Tibial nerve (tissue), 3 donors: ENCODE measurements at regions not wholly inside any gene's neighbourhood (a gene's known extent, or its start where the extent isn't known, plus 50 kb on each side); places are given as distances from the start of the nearest gene placed in this dataset.

Source experiments
- POLR2A ChIP-seq, 2 donors: fragments of 450-650 bp; IDR thresholded peaks; one replicate each; pipeline ENCODE4 v1.6.1; 2017; ENCODE audit warnings: antibody characterized with exemption in 2 of 2, mild to moderate bottlenecking in 2 of 2, moderate library complexity in 2 of 2
- TF ChIP-seq, protein P1 (sequence below), 5 experiments: fragments of 200-600 bp in 3 of 5; fragments of 450-650 bp in 2 of 5; sonication (generic) in 3 of 5; IDR thresholded peaks; one replicate each; pipeline ENCODE4 v1.5.1; 2016 to 2019; ENCODE audit warnings: antibody characterized with exemption in 5 of 5, mild to moderate bottlenecking in 3 of 5, moderate library complexity in 2 of 5

DNA sequence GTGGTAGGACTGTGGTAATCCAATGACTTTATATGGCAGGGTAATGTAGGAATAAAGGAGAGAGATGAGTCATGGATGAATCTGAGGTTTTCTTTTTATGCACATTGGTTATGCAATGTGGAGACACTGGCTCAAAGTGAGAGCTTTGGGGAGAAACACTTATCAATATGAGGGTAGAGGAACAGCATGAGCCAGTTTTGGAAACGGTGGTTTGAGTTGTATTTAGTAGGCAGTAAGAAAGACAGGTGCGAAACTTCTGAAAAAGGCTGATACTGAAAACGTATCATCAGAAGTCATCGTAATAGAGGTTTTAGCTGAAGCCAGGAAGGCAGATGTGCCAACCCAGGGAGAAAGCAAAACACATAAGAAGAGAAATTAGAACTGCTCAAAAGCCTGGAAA is 854.8 kb upstream of the SEL1L start:
- TF ChIP-seq, protein P1, sequence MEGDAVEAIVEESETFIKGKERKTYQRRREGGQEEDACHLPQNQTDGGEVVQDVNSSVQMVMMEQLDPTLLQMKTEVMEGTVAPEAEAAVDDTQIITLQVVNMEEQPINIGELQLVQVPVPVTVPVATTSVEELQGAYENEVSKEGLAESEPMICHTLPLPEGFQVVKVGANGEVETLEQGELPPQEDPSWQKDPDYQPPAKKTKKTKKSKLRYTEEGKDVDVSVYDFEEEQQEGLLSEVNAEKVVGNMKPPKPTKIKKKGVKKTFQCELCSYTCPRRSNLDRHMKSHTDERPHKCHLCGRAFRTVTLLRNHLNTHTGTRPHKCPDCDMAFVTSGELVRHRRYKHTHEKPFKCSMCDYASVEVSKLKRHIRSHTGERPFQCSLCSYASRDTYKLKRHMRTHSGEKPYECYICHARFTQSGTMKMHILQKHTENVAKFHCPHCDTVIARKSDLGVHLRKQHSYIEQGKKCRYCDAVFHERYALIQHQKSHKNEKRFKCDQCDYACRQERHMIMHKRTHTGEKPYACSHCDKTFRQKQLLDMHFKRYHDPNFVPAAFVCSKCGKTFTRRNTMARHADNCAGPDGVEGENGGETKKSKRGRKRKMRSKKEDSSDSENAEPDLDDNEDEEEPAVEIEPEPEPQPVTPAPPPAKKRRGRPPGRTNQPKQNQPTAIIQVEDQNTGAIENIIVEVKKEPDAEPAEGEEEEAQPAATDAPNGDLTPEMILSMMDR (IDR thresholded peaks at IDR 0.05): no peak
- no peak for TF ChIP-seq POLR2A (IDR thresholded peaks at IDR 0.05)
